ENCODE measurements at regions not wholly inside any gene's neighbourhood (a gene's known extent, or its start where the extent isn't known, plus 50 kb on each side); places are given as distances from the start of the nearest gene placed in this dataset.

GRCh38 chr2:155043097-155043496, 344.6 kb downstream of the KCNJ3 start:
- Mint-ChIP-seq H3K27me3 (no peaks in the 10 kb centered on the region), H3K4me1 (ENCODE audit: low read depth) (no peaks in the 10 kb centered on the region), H3K4me3 (no peak overlapping the region), H3K9me3 (peaks cover 27% of the 10 kb centered on the region), H3K36me3 (ENCODE audit: low read depth) (no peaks in the 10 kb centered on the region), H3K27ac (no peak overlapping the region)
- intact Hi-C loops (cut with micrococcal nuclease) = no loop called here

DNA sequence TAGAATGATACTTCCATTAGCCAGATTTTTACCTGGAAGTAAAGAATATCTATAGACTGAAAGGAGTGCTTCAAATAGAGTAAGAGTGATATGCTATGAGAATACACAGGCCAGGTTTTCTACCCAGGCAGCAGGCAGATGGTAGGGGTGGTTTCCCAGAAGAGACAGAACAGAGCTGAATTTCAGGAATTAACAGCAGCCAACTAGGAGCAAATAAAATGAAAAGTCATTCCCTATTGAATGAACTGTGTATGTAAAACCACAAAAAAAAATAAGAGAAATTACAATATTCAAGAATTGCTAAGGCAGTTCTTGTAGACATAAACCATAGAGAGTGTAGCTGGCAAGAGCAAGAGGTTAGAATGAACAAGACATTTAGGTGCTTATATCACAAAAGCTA, 336.8 kb downstream of the KCNJ3 start:
- H3K9me3 Mint-ChIP-seq = peaks cover 16% of the 10 kb centered on the region
- H3K27ac Mint-ChIP-seq = no peak overlapping the region
- H3K36me3 Mint-ChIP-seq (ENCODE audit: low read depth) = no peaks in the 10 kb centered on the region
- no peaks in the 10 kb centered on the region for H3K27me3 Mint-ChIP-seq
- no peak overlapping the region for H3K4me3 Mint-ChIP-seq
- intact Hi-C loops (cut with micrococcal nuclease) = no loop called here
- H3K4me1 Mint-ChIP-seq (ENCODE audit: low read depth) = no peaks in the 10 kb centered on the region

DNA sequence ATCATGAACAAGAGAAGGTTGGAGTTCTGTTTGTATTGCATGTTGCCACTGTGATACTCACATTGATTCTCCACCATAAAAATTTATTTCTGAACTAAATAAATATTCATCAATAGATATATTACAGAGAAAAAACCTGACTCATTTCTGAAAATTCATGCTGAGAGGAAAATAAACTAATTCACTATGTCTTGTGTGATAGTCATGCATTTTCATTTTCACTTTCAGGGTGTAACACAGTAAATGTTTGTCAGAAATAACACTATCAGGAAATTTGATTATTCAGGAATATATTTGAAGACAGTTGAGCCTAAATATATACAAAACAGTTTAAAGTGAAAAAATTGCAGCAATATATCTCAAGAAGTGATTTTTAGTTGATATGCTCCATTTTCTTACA, 335.2 kb downstream of the KCNJ3 start:
- intact Hi-C loops (cut with micrococcal nuclease) = no loop called here
- Mint-ChIP-seq H3K27ac (no peak overlapping the region), H3K36me3 (ENCODE audit: low read depth) (no peaks in the 10 kb centered on the region), H3K4me1 (ENCODE audit: low read depth) (no peaks in the 10 kb centered on the region), H3K9me3 (peaks cover 8% of the 10 kb centered on the region), H3K4me3 (no peak overlapping the region), H3K27me3 (no peaks in the 10 kb centered on the region)

DNA sequence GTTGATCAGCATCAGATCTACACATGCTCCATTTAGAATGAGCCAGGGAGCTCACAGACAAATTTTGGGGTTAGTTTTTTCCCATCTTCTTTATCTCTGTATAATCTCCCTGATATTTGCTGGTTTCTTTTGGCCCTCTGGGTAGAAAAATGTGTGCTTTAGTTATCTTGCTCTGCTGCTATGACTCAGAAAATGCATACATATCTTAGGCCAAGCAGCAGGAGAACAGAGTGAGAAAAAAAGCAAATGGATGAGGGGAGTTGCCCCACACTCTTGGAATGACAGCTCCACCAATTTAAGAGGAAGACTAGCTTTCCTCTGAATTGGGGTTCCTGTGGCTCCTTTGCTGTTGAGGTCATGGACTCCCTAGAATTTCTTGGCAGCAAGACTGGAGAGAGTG, 331.8 kb downstream of the KCNJ3 start:
- H3K4me3 Mint-ChIP-seq = no peak overlapping the region
- intact Hi-C loops (cut with micrococcal nuclease) = no loop called here
- H3K27me3 Mint-ChIP-seq = no peaks in the 10 kb centered on the region
- H3K4me1 Mint-ChIP-seq (ENCODE audit: low read depth) = no peaks in the 10 kb centered on the region
- no peak overlapping the region for H3K27ac Mint-ChIP-seq
- H3K9me3 Mint-ChIP-seq = peaks cover 6% of the 10 kb centered on the region
- no peaks in the 10 kb centered on the region for H3K36me3 Mint-ChIP-seq (ENCODE audit: low read depth)

DNA sequence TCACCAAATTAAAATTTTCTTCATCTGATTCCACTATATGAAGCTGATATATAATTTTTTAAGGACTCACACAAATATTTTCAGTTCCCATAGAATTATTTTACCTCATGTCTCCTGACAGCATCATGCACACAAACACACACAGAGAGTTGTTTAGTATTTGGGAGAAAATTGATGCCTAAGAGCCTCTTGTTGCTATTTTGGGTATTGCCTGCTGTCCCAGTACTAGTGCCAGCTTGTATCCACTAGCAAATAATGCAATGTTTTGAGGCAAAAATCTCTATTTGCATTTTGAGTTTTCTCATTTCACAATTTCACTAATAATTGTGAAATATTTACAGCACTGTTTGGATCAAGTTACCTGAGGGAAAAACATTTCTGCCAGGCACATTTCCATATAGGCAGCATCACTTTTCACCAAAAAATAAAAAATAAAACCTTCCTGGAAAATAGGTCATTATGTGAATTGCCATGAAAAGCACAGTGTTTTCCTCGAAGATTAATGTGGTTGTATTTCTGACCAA, 328.2 kb downstream of the KCNJ3 start:
- H3K36me3 Mint-ChIP-seq (ENCODE audit: low read depth) = no peaks in the 10 kb centered on the region
- H3K4me3 Mint-ChIP-seq = no peak overlapping the region
- intact Hi-C loops (cut with micrococcal nuclease) = no loop called here
- no peaks in the 10 kb centered on the region for H3K4me1 Mint-ChIP-seq (ENCODE audit: low read depth)
- H3K27me3 Mint-ChIP-seq = no peaks in the 10 kb centered on the region
- no peaks in the 10 kb centered on the region for H3K9me3 Mint-ChIP-seq
- no peak overlapping the region for H3K27ac Mint-ChIP-seq

DNA sequence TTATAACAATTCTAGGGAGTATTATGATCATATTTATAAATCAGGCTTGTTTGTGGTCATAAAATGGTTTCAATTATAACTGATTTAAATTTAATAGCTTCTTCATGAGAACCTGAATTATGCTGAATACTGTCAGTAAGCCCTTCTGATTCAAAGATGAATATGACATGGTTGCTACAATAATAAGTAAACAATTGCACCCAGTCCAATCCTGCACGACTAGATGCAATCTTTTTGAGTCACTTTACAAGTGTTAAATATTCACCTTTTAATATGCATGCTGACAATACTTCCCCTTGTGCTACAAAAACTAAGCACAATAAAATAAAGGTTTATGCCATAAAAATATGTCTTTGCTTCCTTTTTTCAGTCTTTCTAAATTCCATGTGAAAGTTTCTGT, 325.2 kb downstream of the KCNJ3 start:
- Mint-ChIP-seq H3K4me3 (no peak overlapping the region), H3K9me3 (no peaks in the 10 kb centered on the region), H3K27ac (no peak overlapping the region), H3K36me3 (ENCODE audit: low read depth) (no peaks in the 10 kb centered on the region), H3K4me1 (ENCODE audit: low read depth) (no peaks in the 10 kb centered on the region), H3K27me3 (no peaks in the 10 kb centered on the region)
- intact Hi-C loops (cut with micrococcal nuclease) = no loop called here

GRCh38 chr2:155022531-155022930, 324.0 kb downstream of the KCNJ3 start:
- intact Hi-C loops (cut with micrococcal nuclease) = no loop called here
- Mint-ChIP-seq H3K27ac (no peak overlapping the region), H3K4me3 (no peak overlapping the region), H3K27me3 (no peaks in the 10 kb centered on the region), H3K4me1 (ENCODE audit: low read depth) (no peaks in the 10 kb centered on the region), H3K36me3 (ENCODE audit: low read depth) (no peaks in the 10 kb centered on the region), H3K9me3 (no peaks in the 10 kb centered on the region)

GRCh38 chr2:155021618-155022017, 323.1 kb downstream of the KCNJ3 start:
- intact Hi-C loops (cut with micrococcal nuclease) = no loop called here

GRCh38 chr2:155020246-155020645, 321.8 kb downstream of the KCNJ3 start:
- intact Hi-C loops (cut with micrococcal nuclease) = no loop called here
- Mint-ChIP-seq H3K27ac (no peak overlapping the region), H3K4me1 (ENCODE audit: low read depth) (no peaks in the 10 kb centered on the region), H3K4me3 (no peak overlapping the region), H3K9me3 (no peaks in the 10 kb centered on the region), H3K36me3 (ENCODE audit: low read depth) (no peaks in the 10 kb centered on the region), H3K27me3 (no peaks in the 10 kb centered on the region)

More at GRCh38 chr2:155021618-155022017, 323.1 kb downstream of the KCNJ3 start:
- Mint-ChIP-seq H3K36me3 (ENCODE audit: low read depth) (no peaks in the 10 kb centered on the region), H3K4me3 (no peak overlapping the region), H3K27me3 (no peaks in the 10 kb centered on the region), H3K27ac (no peak overlapping the region), H3K4me1 (ENCODE audit: low read depth) (no peaks in the 10 kb centered on the region), H3K9me3 (no peaks in the 10 kb centered on the region)

- Mint-ChIP-seq H3K27ac (no peak overlapping the region), H3K27me3 (no peaks in the 10 kb centered on the region), H3K36me3 (ENCODE audit: low read depth) (no peaks in the 10 kb centered on the region), H3K4me1 (ENCODE audit: low read depth) (no peaks in the 10 kb centered on the region), H3K9me3 (no peaks in the 10 kb centered on the region), H3K4me3 (no peak overlapping the region)
- intact Hi-C loops (cut with micrococcal nuclease) = no loop called here
Observed at GRCh38 chr2:155010925-155011324, 312.4 kb downstream of the KCNJ3 start.

DNA sequence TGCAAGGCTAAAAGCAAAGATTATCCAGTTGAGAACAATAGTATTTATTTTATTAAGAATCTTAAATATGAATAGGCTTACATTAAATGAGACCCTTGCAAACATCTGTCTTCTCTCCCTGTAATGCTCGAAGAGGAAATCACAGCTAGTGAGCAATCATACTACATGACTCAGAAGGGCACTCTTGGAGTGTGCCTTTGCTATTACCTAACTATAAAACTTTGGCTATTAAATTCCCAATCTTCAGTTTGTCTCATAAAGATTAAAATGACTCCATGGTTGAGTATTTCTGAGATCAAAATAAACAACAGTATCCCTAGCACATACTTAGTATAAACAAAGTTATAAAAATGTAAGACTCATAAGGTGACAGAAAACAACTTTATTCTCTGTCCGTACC, 296.9 kb downstream of the KCNJ3 start:
- H3K4me3 Mint-ChIP-seq = no peak overlapping the region
- intact Hi-C loops (cut with micrococcal nuclease) = no loop called here
- H3K9me3 Mint-ChIP-seq = no peaks in the 10 kb centered on the region
- H3K27ac Mint-ChIP-seq = no peak overlapping the region
- H3K36me3 Mint-ChIP-seq (ENCODE audit: low read depth) = no peaks in the 10 kb centered on the region
- H3K27me3 Mint-ChIP-seq = no peaks in the 10 kb centered on the region
- no peaks in the 10 kb centered on the region for H3K4me1 Mint-ChIP-seq (ENCODE audit: low read depth)

GRCh38 chr2:154992826-154993225, 294.3 kb downstream of the KCNJ3 start:
- Mint-ChIP-seq H3K4me3 (no peak overlapping the region), H3K27me3 (no peaks in the 10 kb centered on the region), H3K9me3 (no peaks in the 10 kb centered on the region), H3K27ac (no peak overlapping the region), H3K36me3 (ENCODE audit: low read depth) (no peaks in the 10 kb centered on the region), H3K4me1 (ENCODE audit: low read depth) (no peaks in the 10 kb centered on the region)
- intact Hi-C loops (cut with micrococcal nuclease) = no loop called here

DNA sequence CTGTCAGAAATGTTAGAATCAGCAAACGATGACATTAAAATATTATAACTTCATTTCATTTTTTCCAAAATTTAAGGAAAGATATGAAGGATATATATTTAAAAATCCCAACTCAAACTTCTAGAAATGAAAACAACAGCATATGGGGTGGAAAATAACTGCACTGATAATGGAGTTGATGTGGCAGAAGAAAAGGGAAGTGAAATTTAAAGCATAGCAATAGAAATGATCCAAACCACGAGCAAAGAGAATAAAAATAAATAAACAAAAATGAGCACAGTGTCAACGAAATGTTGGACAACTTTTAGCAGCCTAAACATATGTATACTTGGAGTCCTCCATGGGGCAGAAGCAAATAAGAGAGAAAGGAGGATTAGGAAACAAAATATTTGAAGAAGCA, 280.2 kb downstream of the KCNJ3 start:
- Mint-ChIP-seq H3K27me3 (no peaks in the 10 kb centered on the region), H3K36me3 (ENCODE audit: low read depth) (no peaks in the 10 kb centered on the region), H3K4me1 (ENCODE audit: low read depth) (peaks cover 6% of the 10 kb centered on the region), H3K9me3 (no peaks in the 10 kb centered on the region), H3K4me3 (no peak overlapping the region), H3K27ac (no peak overlapping the region)
- intact Hi-C loops (cut with micrococcal nuclease) = no loop called here

DNA sequence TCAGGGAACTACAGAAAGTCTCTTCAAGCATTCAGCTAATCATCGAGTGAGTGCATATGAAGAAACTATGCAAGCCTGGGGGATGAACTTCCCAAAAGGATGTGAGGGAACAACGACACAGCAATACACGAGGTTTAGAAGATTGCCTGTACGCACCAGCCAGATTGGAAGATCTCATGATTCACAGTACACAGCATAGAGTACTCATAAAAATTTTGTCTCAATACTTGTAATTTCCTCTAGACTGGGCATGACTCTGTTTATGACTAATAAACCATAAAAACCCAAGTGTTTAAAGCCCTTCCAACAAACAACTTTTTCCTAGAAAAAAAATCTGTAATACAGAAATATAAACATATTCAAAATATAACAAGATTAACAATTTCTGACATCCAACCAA, 279.7 kb downstream of the KCNJ3 start:
- no peak overlapping the region for H3K27ac Mint-ChIP-seq
- intact Hi-C loops (cut with micrococcal nuclease) = no loop called here

GRCh38 chr2:154974041-154974440, 275.5 kb downstream of the KCNJ3 start:
- H3K4me1 Mint-ChIP-seq (ENCODE audit: low read depth) = peaks cover 6% of the 10 kb centered on the region
- peaks cover 6% of the 10 kb centered on the region for H3K9me3 Mint-ChIP-seq

More for the DNA sequence above, 279.7 kb downstream of the KCNJ3 start:
- H3K27me3 Mint-ChIP-seq = no peaks in the 10 kb centered on the region
- H3K36me3 Mint-ChIP-seq (ENCODE audit: low read depth) = no peaks in the 10 kb centered on the region
- H3K4me1 Mint-ChIP-seq (ENCODE audit: low read depth) = peaks cover 6% of the 10 kb centered on the region
- H3K9me3 Mint-ChIP-seq = no peaks in the 10 kb centered on the region
- H3K4me3 Mint-ChIP-seq = no peak overlapping the region

More at GRCh38 chr2:154974041-154974440, 275.5 kb downstream of the KCNJ3 start:
- Mint-ChIP-seq H3K4me3 (no peak overlapping the region), H3K27ac (no peak overlapping the region), H3K27me3 (no peaks in the 10 kb centered on the region), H3K36me3 (ENCODE audit: low read depth) (no peaks in the 10 kb centered on the region)
- intact Hi-C loops (cut with micrococcal nuclease) = no loop called here

Data from dendritic cell treated with granulocyte-macrophage colony-stimulating factor and Interleukin-4, amounts not matched to agents 40 ng/mL and 50 ng/mL, for 4 days (primary cell).